ENCODE measurements at regions not wholly inside any gene's neighbourhood (a gene's known extent, or its start where the extent isn't known, plus 50 kb on each side); places are given as distances from the start of the nearest gene placed in this dataset.

DNA sequence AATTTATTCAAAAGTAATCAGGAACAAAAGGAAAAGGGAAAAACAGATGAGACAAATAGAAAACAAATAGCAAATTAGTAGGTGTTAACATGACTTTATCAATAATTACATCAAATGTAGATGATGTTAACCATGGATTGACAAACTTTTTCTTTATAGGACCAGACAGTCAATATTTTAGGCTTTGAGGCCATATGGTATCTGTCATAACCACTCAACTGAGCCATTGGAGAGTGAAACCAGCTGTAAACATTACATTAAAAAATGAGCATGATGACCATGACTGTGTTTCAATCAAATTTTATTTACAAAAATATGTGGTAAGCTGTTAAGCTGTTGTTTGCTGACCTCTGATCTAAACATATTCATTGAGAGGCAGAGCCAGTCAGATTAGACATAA, 118.5 kb upstream of the NWD2 start:
- DNase-seq = no peak
- Mint-ChIP-seq H3K4me1 (no peaks in the 10 kb centered on the region), H3K27ac (no peak overlapping the region), H3K36me3 (ENCODE audit: low read depth) (no peaks in the 10 kb centered on the region), H3K4me3 (no peak overlapping the region), H3K9me3 (peaks cover 6% of the 10 kb centered on the region), H3K27me3 (ENCODE audit: low read depth, poor library complexity) (no peaks in the 10 kb centered on the region)
- TF ChIP-seq, protein P1, sequence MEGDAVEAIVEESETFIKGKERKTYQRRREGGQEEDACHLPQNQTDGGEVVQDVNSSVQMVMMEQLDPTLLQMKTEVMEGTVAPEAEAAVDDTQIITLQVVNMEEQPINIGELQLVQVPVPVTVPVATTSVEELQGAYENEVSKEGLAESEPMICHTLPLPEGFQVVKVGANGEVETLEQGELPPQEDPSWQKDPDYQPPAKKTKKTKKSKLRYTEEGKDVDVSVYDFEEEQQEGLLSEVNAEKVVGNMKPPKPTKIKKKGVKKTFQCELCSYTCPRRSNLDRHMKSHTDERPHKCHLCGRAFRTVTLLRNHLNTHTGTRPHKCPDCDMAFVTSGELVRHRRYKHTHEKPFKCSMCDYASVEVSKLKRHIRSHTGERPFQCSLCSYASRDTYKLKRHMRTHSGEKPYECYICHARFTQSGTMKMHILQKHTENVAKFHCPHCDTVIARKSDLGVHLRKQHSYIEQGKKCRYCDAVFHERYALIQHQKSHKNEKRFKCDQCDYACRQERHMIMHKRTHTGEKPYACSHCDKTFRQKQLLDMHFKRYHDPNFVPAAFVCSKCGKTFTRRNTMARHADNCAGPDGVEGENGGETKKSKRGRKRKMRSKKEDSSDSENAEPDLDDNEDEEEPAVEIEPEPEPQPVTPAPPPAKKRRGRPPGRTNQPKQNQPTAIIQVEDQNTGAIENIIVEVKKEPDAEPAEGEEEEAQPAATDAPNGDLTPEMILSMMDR (IDR thresholded peaks at IDR 0.05) = no peak

DNA sequence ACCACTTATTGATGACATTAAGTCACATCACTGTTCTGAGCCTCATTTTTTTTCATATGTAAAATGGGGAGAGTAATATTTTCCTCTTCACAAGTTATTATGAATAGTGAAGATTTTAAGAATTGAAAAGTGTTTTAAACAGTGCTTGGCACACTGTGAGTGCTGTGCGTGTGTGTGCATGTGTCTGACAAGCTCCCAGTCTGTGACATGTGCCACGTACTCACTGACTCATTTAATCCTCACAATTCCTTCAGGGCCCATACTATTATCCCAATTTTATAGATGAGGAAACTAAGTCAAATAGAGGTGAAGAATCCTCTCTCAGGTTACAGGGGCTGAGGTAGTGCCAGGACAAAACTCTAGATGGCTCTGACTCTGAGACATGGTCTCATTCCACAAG, 114.1 kb upstream of the NWD2 start:
- Mint-ChIP-seq H3K36me3 (ENCODE audit: low read depth) (no peaks in the 10 kb centered on the region), H3K27ac (no peak overlapping the region), H3K9me3 (no peaks in the 10 kb centered on the region), H3K27me3 (ENCODE audit: low read depth, poor library complexity) (peaks cover 4% of the 10 kb centered on the region), H3K4me3 (no peak overlapping the region), H3K4me1 (no peaks in the 10 kb centered on the region)
- TF ChIP-seq, protein P1 (IDR thresholded peaks at IDR 0.05) = no peak
- DNase-seq = no peak

DNA sequence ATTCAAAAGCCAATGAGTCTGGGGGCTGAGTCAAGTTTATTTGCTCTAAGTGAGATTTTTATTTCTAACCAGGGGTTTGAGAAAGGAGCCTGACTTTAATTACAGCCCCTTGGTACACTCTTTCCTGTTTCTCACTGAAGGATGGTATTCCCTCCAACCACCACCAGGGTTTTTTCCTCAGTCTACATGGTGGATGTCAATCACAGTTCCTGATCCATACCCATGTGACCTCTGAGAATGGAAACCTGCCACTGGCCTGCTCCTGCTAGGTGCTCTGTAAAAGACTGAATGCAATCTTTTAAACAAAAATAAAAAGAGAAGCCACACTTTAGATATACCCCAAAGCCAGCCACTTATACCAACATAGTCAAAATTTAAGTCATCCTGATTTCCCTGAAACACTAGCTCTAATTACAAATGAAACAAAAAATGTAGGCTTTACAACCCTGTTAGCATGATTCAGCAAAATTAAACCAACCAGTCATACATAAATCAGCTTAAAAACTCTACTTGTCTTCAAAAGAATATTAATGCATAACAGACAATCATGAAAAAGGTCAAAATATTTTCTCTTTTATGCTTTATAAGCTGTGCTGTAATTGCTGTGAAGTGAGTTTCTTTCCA, 112.1 kb upstream of the NWD2 start:
- Mint-ChIP-seq H3K36me3 (ENCODE audit: low read depth) (no peaks in the 10 kb centered on the region), H3K27me3 (ENCODE audit: low read depth, poor library complexity) (peaks cover 4% of the 10 kb centered on the region), H3K9me3 (no peaks in the 10 kb centered on the region), H3K27ac (no peak overlapping the region), H3K4me1 (no peaks in the 10 kb centered on the region), H3K4me3 (no peak overlapping the region)
- no peak for DNase-seq
- TF ChIP-seq, protein P1 (IDR thresholded peaks at IDR 0.05) = peak; percentile 34

DNA sequence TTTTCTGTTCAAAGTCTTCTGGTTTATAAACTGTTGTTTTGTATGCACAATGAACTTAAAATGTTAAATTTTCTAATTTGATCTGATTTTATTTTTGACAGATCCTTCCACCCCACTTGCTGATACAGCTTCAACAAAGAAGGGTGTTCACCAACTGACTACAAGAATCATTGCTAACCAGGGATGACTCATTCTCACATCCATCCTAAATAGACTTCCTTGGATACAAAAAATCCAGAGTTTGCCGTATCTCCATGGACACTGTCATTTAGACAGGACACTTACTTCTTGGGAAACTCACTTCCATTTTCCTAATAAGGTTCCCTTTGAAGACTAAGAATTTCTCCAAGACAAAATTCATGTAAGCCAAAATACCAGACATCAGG, 111.6 kb upstream of the NWD2 start:
- no peak for DNase-seq
- Mint-ChIP-seq H3K4me3 (no peak overlapping the region), H3K4me1 (no peaks in the 10 kb centered on the region), H3K36me3 (ENCODE audit: low read depth) (no peaks in the 10 kb centered on the region), H3K9me3 (no peaks in the 10 kb centered on the region), H3K27me3 (ENCODE audit: low read depth, poor library complexity) (peaks cover 8% of the 10 kb centered on the region), H3K27ac (no peak overlapping the region)
- TF ChIP-seq, protein P1 (IDR thresholded peaks at IDR 0.05) = no peak

DNA sequence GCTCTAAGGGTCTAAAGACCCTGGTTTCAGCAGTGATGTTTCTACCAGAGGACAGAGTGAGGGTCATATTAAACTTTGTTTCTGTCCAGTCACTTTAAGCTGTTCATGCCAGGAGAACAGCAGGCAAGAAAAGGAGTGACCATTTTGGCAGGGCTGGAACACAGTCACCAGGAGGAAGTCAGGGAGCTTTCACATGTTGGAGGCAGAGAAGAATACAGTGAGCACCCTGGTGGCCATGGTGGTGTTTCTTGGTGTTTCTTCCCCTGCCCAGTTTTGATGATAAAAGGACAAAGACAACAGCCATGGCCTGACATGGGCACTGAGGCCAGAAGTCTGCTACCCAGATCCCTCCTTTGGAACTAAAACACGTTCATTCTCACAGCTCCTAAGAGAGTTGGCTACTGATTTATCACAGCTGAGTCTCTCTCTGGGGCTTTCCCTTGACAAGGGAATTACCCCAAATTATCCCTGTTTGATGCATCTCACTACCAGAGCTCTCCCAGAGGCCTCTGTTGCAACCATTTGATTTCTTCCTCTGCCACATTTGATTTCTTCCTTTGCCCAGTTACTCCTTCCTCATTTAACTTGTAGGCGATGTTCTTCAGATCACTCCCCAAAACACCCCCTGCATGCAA, 106.4 kb upstream of the NWD2 start:
- H3K36me3 Mint-ChIP-seq (ENCODE audit: low read depth) = no peaks in the 10 kb centered on the region
- H3K4me1 Mint-ChIP-seq = no peaks in the 10 kb centered on the region
- DNase-seq = no peak
- H3K4me3 Mint-ChIP-seq = no peak overlapping the region
- H3K9me3 Mint-ChIP-seq = peaks cover 3% of the 10 kb centered on the region
- peaks cover 8% of the 10 kb centered on the region for H3K27me3 Mint-ChIP-seq (ENCODE audit: low read depth, poor library complexity)
- TF ChIP-seq, protein P1 (IDR thresholded peaks at IDR 0.05) = no peak
- H3K27ac Mint-ChIP-seq = no peak overlapping the region

DNA sequence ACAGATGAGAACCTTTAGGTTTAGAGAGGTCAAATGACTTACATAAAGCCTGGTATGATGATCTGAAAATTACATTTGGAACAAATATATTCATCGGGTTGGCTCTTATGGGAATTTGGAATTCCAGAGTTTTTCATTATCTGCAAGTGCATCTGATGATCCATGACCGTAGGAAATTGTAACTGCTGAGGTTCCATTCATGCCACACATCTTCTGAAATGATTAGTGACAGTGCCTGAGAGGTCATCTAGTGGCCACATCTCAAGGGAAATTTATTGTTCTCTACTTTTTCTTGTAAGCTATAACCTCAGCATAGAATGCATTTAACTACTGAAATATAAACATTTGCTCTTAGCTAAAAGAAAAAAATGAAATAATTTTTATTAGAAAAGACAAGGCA, 105.8 kb upstream of the NWD2 start:
- Mint-ChIP-seq H3K4me3 (no peak overlapping the region), H3K27me3 (ENCODE audit: low read depth, poor library complexity) (peaks cover 8% of the 10 kb centered on the region), H3K27ac (no peak overlapping the region), H3K36me3 (ENCODE audit: low read depth) (no peaks in the 10 kb centered on the region), H3K4me1 (no peaks in the 10 kb centered on the region), H3K9me3 (peaks cover 3% of the 10 kb centered on the region)
- TF ChIP-seq, protein P1 (IDR thresholded peaks at IDR 0.05) = no peak
- no peak for DNase-seq
